EH (cell line): ENCODE measurements at regions not wholly inside any gene's neighbourhood (a gene's known extent, or its start where the extent isn't known, plus 50 kb on each side); places are given as distances from the start of the nearest gene placed in this dataset.
"Not testable (repeated sequence)": the region's sequence is repeated elsewhere in the genome, so short reads cannot be mapped to it uniquely, and the experiment has no call there.

Experiments used
- DNase-seq: peaks from one replicate; pipeline ENCODE4 v3.0.0-alpha.2; 2015; ENCODE audit warnings: low read depth

GRCh38 chr10:61047788-61048560, 104.0 kb upstream of the RHOBTB1 start:
- no peak for DNase-seq

GRCh38 chr10:61047081-61047480, 103.1 kb upstream of the RHOBTB1 start:
- peak; percentile 76 for DNase-seq

DNA sequence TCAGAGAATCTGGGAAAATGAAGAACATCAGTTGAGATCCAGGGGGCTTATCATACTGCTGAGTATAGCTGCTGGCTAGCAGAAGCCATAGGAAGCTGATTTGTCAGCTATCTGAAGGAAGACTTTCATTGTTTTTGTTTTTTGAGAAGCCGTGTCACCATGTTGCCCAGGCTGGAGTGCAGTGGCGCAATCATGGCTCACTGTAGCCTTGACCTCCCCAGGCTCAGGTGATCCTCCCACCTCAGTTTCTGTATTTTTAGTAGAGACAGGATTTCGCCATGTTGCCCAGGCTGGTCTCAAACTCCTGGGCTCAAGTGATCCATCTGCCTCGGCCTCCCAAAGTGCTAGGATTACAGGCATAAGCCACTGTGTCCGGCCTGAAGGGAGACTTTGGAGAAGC, 101.5 kb upstream of the RHOBTB1 start:
- DNase-seq, result not testable (repeated sequence)

DNA sequence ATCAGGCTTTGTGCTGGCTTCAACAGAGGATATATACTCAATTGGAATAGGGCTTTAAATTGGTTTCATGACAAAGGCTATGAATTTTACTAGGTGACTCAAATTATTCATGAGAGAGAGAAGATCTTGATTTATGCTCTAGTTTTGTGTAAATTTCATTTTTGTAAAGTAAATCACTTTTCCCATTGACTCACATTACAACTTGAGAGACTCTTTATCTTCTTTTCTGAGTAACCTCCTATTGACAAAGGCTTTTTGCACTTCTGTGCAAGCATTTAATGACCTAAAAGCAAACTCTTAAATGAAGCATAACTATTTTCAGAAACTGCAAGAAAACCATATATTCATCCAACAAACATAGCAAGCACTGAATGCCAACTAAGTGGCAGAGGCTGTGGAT, 98.5 kb upstream of the RHOBTB1 start:
- no peak for DNase-seq

GRCh38 chr10:61040399-61041016, 96.5 kb upstream of the RHOBTB1 start:
- no peak for DNase-seq

- no peak for DNase-seq
These were observed 95.9 kb upstream of the RHOBTB1 start for GRCh38 chr10:61039868-61040267.

DNA sequence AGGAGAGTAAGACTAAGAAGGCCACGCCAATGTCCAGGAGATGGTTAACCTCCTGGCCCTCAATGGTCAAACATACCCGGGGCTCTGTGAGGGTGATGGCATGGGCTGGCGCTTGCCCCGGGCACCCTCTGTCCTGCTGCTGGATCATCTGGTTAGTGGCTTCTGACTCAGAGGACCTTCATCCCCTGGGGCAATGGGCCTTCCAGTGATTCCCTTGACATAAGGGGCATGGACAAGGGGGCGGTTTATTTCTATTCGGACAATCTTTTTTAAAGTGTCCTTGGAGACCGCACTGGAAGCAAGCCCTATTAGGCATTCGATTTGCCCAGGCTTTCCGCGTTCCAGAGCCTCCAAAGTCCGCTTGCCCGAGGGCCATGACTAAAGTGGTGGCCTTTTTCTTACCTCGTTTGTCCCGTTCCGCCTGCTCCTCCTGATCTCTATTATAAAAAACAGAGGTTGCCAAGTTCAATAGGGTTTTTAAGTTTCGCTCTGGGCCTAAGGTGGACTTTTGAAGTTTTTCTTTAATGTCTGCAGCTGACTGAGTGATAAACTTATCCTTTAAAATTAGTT, 93.4 kb upstream of the RHOBTB1 start:
- not testable (repeated sequence) for DNase-seq

DNA sequence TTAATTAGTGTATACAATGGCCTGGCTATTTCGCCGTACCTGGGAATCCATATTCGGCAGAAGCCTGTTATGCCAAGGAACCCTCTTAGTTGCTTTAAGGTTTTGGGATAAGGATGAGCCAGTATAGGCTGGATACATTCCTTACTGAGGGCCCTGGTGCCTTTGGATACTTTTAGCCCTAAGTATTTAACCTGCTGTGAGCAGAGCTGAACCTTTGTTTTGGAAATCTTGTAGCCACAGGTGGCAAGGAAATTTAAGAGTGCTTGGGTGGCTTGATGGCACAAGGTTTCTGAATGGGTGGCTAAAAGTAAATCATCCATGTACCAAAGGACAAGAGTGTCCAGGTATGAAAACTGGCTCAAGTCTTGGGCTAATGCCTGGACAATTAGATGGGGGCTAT, 92.2 kb upstream of the RHOBTB1 start:
- DNase-seq, result not testable (repeated sequence)

- DNase-seq, result no peak
These were observed 87.4 kb upstream of the RHOBTB1 start for GRCh38 chr10:61031341-61031740.

- DNase-seq, result no peak
These were observed 85.4 kb upstream of the RHOBTB1 start for GRCh38 chr10:61029411-61029810.

DNA sequence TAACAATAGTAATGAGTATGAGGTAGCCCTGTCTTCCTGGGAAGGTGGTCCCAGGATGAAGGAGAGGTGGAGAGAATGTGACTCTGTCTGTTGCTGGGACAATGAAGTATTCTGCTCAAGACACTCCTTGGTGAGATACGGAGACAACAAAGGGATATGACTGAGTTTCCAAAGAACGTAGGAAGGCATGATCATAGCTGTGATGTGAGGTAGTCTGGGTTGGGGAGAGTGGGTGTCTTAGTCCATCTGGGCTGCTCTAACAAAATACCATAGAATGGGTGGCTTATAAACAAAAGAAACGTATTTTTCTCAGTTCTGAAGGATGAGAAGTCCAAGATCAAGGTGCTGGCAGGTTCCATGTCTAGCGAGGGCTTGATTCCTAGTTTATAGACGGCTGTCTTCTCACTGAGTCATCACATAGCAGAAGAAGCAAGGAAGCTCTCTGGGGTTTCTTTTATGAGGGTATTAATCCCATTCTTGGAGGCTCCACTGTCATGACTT, 84.9 kb upstream of the RHOBTB1 start:
- DNase-seq, result peak; percentile 76

- DNase-seq, result peak; percentile 36
These were observed 80.8 kb upstream of the RHOBTB1 start for GRCh38 chr10:61024856-61025201.

DNA sequence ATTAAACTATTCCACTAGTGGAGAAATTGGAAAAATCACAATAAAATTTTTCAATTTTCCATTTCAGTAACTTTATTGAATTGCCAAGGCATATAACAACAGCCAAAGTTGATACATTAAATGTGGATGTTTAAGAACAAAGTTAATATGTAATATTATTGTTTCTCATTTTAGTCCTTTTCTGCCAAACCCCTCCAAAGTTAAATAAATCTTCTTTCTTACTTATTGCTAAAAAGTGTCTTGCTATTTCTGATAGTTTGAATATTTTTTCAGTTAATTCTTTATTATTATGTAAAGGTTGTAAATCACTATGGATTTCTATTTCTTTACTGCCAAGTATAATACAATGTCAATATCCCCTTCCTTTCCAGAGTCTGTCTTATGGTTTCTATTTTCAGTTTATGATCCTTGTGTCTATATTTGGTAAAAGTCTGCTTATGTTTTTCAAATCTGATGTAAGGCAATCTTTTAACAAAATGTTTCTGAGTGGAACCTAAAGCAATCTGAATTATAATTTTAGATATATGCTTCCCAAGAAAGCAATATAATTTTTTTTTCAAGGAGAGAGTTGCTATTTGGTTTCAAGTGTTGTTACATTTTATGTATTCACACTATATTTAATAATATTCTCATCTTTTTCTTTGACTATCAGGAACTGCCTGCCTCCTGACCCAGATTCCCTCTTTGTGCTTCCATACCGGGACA, 80.3 kb upstream of the RHOBTB1 start:
- no peak for DNase-seq

DNA sequence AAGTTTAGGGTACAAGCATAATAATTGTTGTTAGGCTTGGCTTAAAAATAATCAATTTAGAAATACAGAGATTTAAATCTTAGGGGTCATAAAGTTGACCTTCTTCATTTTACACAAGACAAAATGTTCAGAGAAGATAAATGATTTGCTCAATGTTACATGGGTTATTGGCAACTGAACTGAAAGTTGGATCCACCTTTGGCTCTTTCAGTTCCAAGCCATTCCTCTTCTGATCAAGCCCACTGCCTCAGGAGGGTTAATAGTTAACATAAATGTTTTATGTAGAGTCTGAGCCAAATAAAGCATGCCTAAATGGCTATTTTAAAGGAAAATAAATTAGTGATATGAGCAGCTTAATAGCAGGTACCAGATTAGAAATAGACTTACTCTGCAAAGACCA, 79.1 kb upstream of the RHOBTB1 start:
- DNase-seq, result no peak

- no peak for DNase-seq
These were observed 77.9 kb upstream of the RHOBTB1 start for GRCh38 chr10:61021926-61022325.

DNA sequence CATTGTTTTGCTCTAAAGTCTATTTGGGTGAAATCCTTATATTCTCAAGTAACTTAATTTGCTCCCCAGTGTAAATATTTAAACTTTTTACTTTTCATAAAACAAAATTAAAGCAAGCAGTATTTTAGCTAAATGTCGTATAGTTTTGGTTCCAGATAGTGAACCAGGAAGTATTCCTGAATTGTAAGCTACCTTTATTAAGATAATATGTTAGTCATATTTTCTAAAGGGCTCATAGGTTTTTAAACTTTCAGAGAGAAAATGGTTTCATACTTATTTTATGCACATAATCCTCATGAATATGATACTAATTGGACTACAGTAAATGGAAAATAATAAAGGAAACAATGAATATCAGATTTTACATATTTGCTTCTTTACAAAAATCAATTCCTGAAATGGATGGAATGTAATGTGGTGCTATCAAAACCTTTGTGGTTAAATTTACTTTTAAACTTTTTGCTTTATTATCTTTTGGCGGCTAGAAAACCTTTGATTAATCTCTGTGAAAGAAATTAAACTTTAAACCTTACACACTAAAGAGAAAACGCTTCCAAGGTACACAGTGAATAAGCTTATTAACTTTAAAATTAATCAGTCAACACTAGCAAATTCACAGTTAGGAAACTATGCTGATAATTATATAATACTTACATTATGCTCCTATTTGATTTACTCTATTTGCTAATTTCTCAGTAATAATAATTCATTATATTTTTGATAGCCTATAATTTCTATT, 76.6 kb upstream of the RHOBTB1 start:
- DNase-seq, result no peak

DNA sequence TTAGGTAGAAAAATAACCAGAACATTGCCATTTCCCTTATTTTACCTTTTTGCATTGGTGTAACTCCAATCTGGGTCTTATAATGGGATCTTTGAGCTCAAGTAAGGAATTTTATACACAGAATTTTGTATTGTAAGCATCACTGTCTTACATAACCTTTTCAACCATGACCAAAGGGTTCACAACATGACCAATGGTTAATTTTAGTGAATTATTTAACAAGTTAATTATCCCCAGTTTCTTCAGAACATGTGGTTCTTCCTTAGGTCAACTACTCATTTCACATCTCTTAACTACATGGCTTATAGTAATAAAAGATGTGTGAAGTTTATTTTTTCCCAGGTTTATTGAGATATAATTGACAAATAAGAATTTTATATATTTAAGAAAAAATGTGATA, 74.2 kb upstream of the RHOBTB1 start:
- no peak for DNase-seq

DNA sequence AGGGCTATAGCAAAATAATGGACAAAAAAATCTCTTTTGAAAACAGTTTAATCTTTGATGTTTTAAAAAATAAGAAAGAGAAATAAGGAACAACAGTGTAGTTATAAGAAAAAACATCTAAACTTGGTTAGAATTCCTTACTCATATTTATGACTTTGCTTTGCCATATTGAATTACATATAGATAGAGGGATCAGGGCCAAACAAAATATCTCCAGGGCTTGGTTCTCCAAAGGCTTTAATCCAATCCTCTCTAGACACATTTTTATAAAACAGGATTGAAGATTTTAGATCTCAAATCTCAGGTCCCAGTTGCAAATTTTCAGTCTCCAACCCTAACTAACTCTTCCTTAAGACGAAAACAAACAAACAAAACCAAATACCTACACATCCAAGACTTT, 72.6 kb upstream of the RHOBTB1 start:
- peak; percentile 9 for DNase-seq

- no peak for DNase-seq
These were observed 72.0 kb upstream of the RHOBTB1 start for GRCh38 chr10:61016007-61016406.

DNA sequence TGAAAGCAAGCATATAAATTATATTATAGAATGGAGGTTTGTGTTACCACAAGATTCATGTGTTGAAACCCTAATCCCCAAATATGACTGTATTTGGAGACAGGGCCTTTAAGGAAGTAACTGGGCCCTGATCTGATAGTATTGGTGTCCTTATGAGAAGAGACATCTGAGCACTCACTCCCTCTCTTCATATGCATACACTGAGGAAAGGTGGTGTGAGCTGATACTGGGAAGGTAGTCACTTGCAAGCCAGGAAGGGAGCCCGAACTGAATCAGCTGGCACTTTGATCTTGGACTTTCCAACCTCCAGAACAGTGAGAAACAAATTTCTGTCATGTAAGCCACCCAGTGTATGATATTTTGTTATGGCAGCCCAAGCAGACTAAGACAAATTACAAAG, 66.9 kb upstream of the RHOBTB1 start:
- DNase-seq, result no peak

GRCh38 chr10:61003069-61003468, 59.1 kb upstream of the RHOBTB1 start:
- not testable (repeated sequence) for DNase-seq

- DNase-seq, result no peak
These were observed 57.7 kb upstream of the RHOBTB1 start for GRCh38 chr10:61001731-61002122.
